OCI-LY1 (cell line): ENCODE measurements at regions not wholly inside any gene's neighbourhood (a gene's known extent, or its start where the extent isn't known, plus 50 kb on each side); places are given as distances from the start of the nearest gene placed in this dataset.

ENCODE experiments used
- CTCF ChIP-seq: fragments of 200-600 bp; sonication (generic), shearing (Covaris generic); IDR thresholded peaks from 2 replicates; pipeline ENCODE4 v1.5.1; 2017; ENCODE audit warnings: mild to moderate bottlenecking, antibody characterized with exemption, low read length, moderate library complexity, mixed read lengths
- EZH2 ChIP-seq: fragments of 200-600 bp; sonication (generic), shearing (Covaris generic); IDR thresholded peaks from 2 replicates; pipeline ENCODE4 v1.8.0; 2017; ENCODE audit warnings: borderline replicate concordance, mixed run types, mild to moderate bottlenecking, antibody characterized with exemption, low read length, moderate library complexity, mixed read lengths

GRCh38 chr2:12960671-12961070 is 243.9 kb downstream of the TRIB2 start:
- TF ChIP-seq CTCF (no peak), EZH2 (no peak)
